ENCODE measurements at regions not wholly inside any gene's neighbourhood (a gene's known extent, or its start where the extent isn't known, plus 50 kb on each side); places are given as distances from the start of the nearest gene placed in this dataset.
"Not testable (repeated sequence)": the region's sequence is repeated elsewhere in the genome, so short reads cannot be mapped to it uniquely, and the experiment has no call there.

GRCh38 chr1:102210891-102211290 is 214.2 kb upstream of the OLFM3 start:
- DNase-seq; H3K27ac Mint-ChIP-seq; POLR2A ChIA-PET; intact Hi-C loops (cut with micrococcal nuclease); H3K27me3 Mint-ChIP-seq; H3K4me1 Mint-ChIP-seq (ENCODE audit: low read depth); CTCF ChIA-PET; H3K4me3 Mint-ChIP-seq; H3K9me3 Mint-ChIP-seq; H3K36me3 Mint-ChIP-seq: not testable (repeated sequence)

- Mint-ChIP-seq H3K27me3 (no peaks in the 10 kb centered on the region), H3K4me1 (ENCODE audit: low read depth) (no peaks in the 10 kb centered on the region), H3K9me3 (no peaks in the 10 kb centered on the region), H3K27ac (no peak overlapping the region), H3K4me3 (no peak overlapping the region), H3K36me3 (no peaks in the 10 kb centered on the region)
- ChIA-PET POLR2A (no interaction called here), CTCF (no interaction called here)
- DNase-seq = no peak
- intact Hi-C loops (cut with micrococcal nuclease) = no loop called here
These were observed 195.0 kb upstream of the OLFM3 start for GRCh38 chr1:102191723-102192122.

GRCh38 chr1:102190429-102190828 is 193.7 kb upstream of the OLFM3 start:
- intact Hi-C loops (cut with micrococcal nuclease) = no loop called here
- POLR2A ChIA-PET = no interaction called here

GRCh38 chr1:102186536-102186935 is 189.8 kb upstream of the OLFM3 start:
- CTCF ChIA-PET = no interaction called here
- intact Hi-C loops (cut with micrococcal nuclease) = no loop called here

More at GRCh38 chr1:102190429-102190828, 193.7 kb upstream of the OLFM3 start:
- DNase-seq = no peak
- Mint-ChIP-seq H3K4me1 (ENCODE audit: low read depth) (no peaks in the 10 kb centered on the region), H3K4me3 (no peak overlapping the region), H3K27ac (no peak overlapping the region), H3K9me3 (no peaks in the 10 kb centered on the region), H3K36me3 (no peaks in the 10 kb centered on the region), H3K27me3 (no peaks in the 10 kb centered on the region)
- CTCF ChIA-PET = no interaction called here

GRCh38 chr1:102185260-102185659 is 188.5 kb upstream of the OLFM3 start:
- DNase-seq = no peak
- H3K27me3 Mint-ChIP-seq = no peaks in the 10 kb centered on the region
- no peaks in the 10 kb centered on the region for H3K36me3 Mint-ChIP-seq
- no peaks in the 10 kb centered on the region for H3K9me3 Mint-ChIP-seq
- ChIA-PET CTCF (no interaction called here), POLR2A (no interaction called here)
- intact Hi-C loops (cut with micrococcal nuclease) = no loop called here
- H3K4me1 Mint-ChIP-seq (ENCODE audit: low read depth) = no peaks in the 10 kb centered on the region
- no peak overlapping the region for H3K27ac Mint-ChIP-seq
- no peak overlapping the region for H3K4me3 Mint-ChIP-seq

More at GRCh38 chr1:102186536-102186935, 189.8 kb upstream of the OLFM3 start:
- no peak overlapping the region for H3K27ac Mint-ChIP-seq
- POLR2A ChIA-PET = no interaction called here
- H3K9me3 Mint-ChIP-seq = no peaks in the 10 kb centered on the region
- H3K27me3 Mint-ChIP-seq = no peaks in the 10 kb centered on the region
- H3K36me3 Mint-ChIP-seq = no peaks in the 10 kb centered on the region
- H3K4me3 Mint-ChIP-seq = no peak overlapping the region
- DNase-seq = no peak
- H3K4me1 Mint-ChIP-seq (ENCODE audit: low read depth) = no peaks in the 10 kb centered on the region

GRCh38 chr1:102184477-102184876 is 187.8 kb upstream of the OLFM3 start:
- intact Hi-C loops (cut with micrococcal nuclease) = no loop called here
- DNase-seq = no peak
- Mint-ChIP-seq H3K9me3 (no peaks in the 10 kb centered on the region), H3K4me1 (ENCODE audit: low read depth) (no peaks in the 10 kb centered on the region), H3K4me3 (no peak overlapping the region), H3K27ac (no peak overlapping the region), H3K36me3 (no peaks in the 10 kb centered on the region), H3K27me3 (no peaks in the 10 kb centered on the region)
- POLR2A ChIA-PET = no interaction called here
- CTCF ChIA-PET = no interaction called here

- Mint-ChIP-seq H3K4me1 (ENCODE audit: low read depth) (no peaks in the 10 kb centered on the region), H3K36me3 (no peaks in the 10 kb centered on the region)
- intact Hi-C loops (cut with micrococcal nuclease) = no loop called here
These were observed 187.0 kb upstream of the OLFM3 start for GRCh38 chr1:102183711-102184110.

GRCh38 chr1:102182603-102183260 is 186.0 kb upstream of the OLFM3 start:
- no peaks in the 10 kb centered on the region for H3K36me3 Mint-ChIP-seq
- no peaks in the 10 kb centered on the region for H3K27me3 Mint-ChIP-seq
- no peak overlapping the region for H3K4me3 Mint-ChIP-seq
- CTCF ChIA-PET = no interaction called here
- POLR2A ChIA-PET = no interaction called here
- DNase-seq = no peak
- no peaks in the 10 kb centered on the region for H3K4me1 Mint-ChIP-seq (ENCODE audit: low read depth)
- H3K9me3 Mint-ChIP-seq = no peaks in the 10 kb centered on the region
- intact Hi-C loops (cut with micrococcal nuclease) = no loop called here
- H3K27ac Mint-ChIP-seq = no peak overlapping the region

More at GRCh38 chr1:102183711-102184110, 187.0 kb upstream of the OLFM3 start:
- Mint-ChIP-seq H3K9me3 (no peaks in the 10 kb centered on the region), H3K4me3 (no peak overlapping the region), H3K27me3 (no peaks in the 10 kb centered on the region), H3K27ac (no peak overlapping the region)
- no peak for DNase-seq
- ChIA-PET CTCF (no interaction called here), POLR2A (no interaction called here)

- no peaks in the 10 kb centered on the region for H3K36me3 Mint-ChIP-seq
- H3K4me1 Mint-ChIP-seq (ENCODE audit: low read depth) = no peaks in the 10 kb centered on the region
- POLR2A ChIA-PET = no interaction called here
- DNase-seq = no peak
- no peaks in the 10 kb centered on the region for H3K9me3 Mint-ChIP-seq
- CTCF ChIA-PET = no interaction called here
- no peak overlapping the region for H3K4me3 Mint-ChIP-seq
- no peaks in the 10 kb centered on the region for H3K27me3 Mint-ChIP-seq
- H3K27ac Mint-ChIP-seq = no peak overlapping the region
- intact Hi-C loops (cut with micrococcal nuclease) = no loop called here
These were observed 184.6 kb upstream of the OLFM3 start for GRCh38 chr1:102181341-102181740.

- Mint-ChIP-seq H3K4me3 (no peak overlapping the region), H3K9me3 (no peaks in the 10 kb centered on the region), H3K36me3 (no peaks in the 10 kb centered on the region), H3K4me1 (ENCODE audit: low read depth) (no peaks in the 10 kb centered on the region), H3K27me3 (no peaks in the 10 kb centered on the region), H3K27ac (no peak overlapping the region)
- DNase-seq = no peak
- CTCF ChIA-PET = no interaction called here
- intact Hi-C loops (cut with micrococcal nuclease) = no loop called here
- POLR2A ChIA-PET = no interaction called here
These were observed 181.8 kb upstream of the OLFM3 start for GRCh38 chr1:102178480-102178879.

- intact Hi-C loops (cut with micrococcal nuclease) = no loop called here
- DNase-seq = no peak
- ChIA-PET CTCF (interaction anchor here (0.5 kb wide), 1 partner anchor 33 kb away, joined by 3 read pairs; no protein-coding TSS in a partner anchor), POLR2A (no interaction called here)
- Mint-ChIP-seq H3K27me3 (no peaks in the 10 kb centered on the region), H3K9me3 (no peaks in the 10 kb centered on the region), H3K4me3 (no peak overlapping the region), H3K4me1 (ENCODE audit: low read depth) (no peaks in the 10 kb centered on the region), H3K27ac (no peak overlapping the region), H3K36me3 (no peaks in the 10 kb centered on the region)
These were observed 177.6 kb upstream of the OLFM3 start for GRCh38 chr1:102174259-102174863.

GRCh38 chr1:102172200-102172599 is 175.5 kb upstream of the OLFM3 start:
- DNase-seq = no peak
- H3K4me3 Mint-ChIP-seq = no peak overlapping the region
- intact Hi-C loops (cut with micrococcal nuclease) = no loop called here
- CTCF ChIA-PET = no interaction called here
- H3K27me3 Mint-ChIP-seq = no peaks in the 10 kb centered on the region
- no peaks in the 10 kb centered on the region for H3K4me1 Mint-ChIP-seq (ENCODE audit: low read depth)
- POLR2A ChIA-PET = no interaction called here
- H3K9me3 Mint-ChIP-seq = no peaks in the 10 kb centered on the region
- no peak overlapping the region for H3K27ac Mint-ChIP-seq
- no peaks in the 10 kb centered on the region for H3K36me3 Mint-ChIP-seq

- no peaks in the 10 kb centered on the region for H3K4me1 Mint-ChIP-seq (ENCODE audit: low read depth)
- H3K9me3 Mint-ChIP-seq = no peaks in the 10 kb centered on the region
- CTCF ChIA-PET = no interaction called here
- no peak overlapping the region for H3K27ac Mint-ChIP-seq
- intact Hi-C loops (cut with micrococcal nuclease) = no loop called here
- H3K27me3 Mint-ChIP-seq = no peaks in the 10 kb centered on the region
- POLR2A ChIA-PET = no interaction called here
- H3K4me3 Mint-ChIP-seq = no peak overlapping the region
- no peak for DNase-seq
- H3K36me3 Mint-ChIP-seq = no peaks in the 10 kb centered on the region
These were observed 167.1 kb upstream of the OLFM3 start for GRCh38 chr1:102163799-102164198.
